OCI-LY1 (cell line): ENCODE measurements at regions not wholly inside any gene's neighbourhood (a gene's known extent, or its start where the extent isn't known, plus 50 kb on each side); places are given as distances from the start of the nearest gene placed in this dataset.

Experiments
- EZH2 ChIP-seq: fragments of 200-600 bp; sonication (generic), shearing (Covaris generic); IDR thresholded peaks from 2 replicates; pipeline ENCODE4 v1.8.0; 2017; ENCODE audit warnings: borderline replicate concordance, mixed run types, mild to moderate bottlenecking, antibody characterized with exemption, low read length, moderate library complexity, mixed read lengths
- TF ChIP-seq, protein P1 (sequence below): fragments of 200-600 bp; sonication (generic), shearing (Covaris generic); IDR thresholded peaks from 2 replicates; pipeline ENCODE4 v1.5.1; 2017; ENCODE audit warnings: mild to moderate bottlenecking, antibody characterized with exemption, low read length, moderate library complexity, mixed read lengths

DNA sequence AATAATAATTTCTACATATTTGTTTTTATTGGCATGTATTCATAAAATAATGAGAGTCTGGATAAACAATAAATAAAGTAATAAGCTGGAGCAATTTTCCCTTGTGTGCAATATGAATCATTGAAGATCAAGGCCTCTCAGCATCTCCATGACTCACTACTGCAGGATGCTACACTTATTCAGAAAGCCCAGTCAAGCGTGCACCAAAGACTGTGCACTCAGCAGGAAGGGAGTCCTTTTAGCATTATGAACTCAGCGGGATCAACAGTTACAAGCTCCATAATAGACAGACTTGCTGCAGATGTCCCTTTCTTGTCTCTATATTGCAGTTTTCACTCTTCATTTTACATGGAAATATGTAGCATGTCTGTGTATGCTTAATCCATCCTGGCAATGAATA is 485.3 kb downstream of the CDH9 start:
- TF ChIP-seq, protein P1, sequence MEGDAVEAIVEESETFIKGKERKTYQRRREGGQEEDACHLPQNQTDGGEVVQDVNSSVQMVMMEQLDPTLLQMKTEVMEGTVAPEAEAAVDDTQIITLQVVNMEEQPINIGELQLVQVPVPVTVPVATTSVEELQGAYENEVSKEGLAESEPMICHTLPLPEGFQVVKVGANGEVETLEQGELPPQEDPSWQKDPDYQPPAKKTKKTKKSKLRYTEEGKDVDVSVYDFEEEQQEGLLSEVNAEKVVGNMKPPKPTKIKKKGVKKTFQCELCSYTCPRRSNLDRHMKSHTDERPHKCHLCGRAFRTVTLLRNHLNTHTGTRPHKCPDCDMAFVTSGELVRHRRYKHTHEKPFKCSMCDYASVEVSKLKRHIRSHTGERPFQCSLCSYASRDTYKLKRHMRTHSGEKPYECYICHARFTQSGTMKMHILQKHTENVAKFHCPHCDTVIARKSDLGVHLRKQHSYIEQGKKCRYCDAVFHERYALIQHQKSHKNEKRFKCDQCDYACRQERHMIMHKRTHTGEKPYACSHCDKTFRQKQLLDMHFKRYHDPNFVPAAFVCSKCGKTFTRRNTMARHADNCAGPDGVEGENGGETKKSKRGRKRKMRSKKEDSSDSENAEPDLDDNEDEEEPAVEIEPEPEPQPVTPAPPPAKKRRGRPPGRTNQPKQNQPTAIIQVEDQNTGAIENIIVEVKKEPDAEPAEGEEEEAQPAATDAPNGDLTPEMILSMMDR: no peak
- TF ChIP-seq EZH2: no peak
